22Rv1 (cell line): ENCODE measurements at regions not wholly inside any gene's neighbourhood (a gene's known extent, or its start where the extent isn't known, plus 50 kb on each side); places are given as distances from the start of the nearest gene placed in this dataset.

Source experiments
- H3K27ac ChIP-seq: fragments of 450-650 bp; 2 replicates; pipeline ENCODE4 v1.5.1; 2017
- ZFX ChIP-seq: fragments of 450-650 bp; IDR thresholded peaks from 2 replicates; pipeline ENCODE4 v1.6.1; 2017; ENCODE audit warnings: antibody characterized with exemption, borderline replicate concordance
- TF ChIP-seq, protein P1 (sequence below): fragments of 450-650 bp; IDR thresholded peaks from 2 replicates; pipeline ENCODE4 v1.5.1; 2017; ENCODE audit warnings: mild to moderate bottlenecking

DNA sequence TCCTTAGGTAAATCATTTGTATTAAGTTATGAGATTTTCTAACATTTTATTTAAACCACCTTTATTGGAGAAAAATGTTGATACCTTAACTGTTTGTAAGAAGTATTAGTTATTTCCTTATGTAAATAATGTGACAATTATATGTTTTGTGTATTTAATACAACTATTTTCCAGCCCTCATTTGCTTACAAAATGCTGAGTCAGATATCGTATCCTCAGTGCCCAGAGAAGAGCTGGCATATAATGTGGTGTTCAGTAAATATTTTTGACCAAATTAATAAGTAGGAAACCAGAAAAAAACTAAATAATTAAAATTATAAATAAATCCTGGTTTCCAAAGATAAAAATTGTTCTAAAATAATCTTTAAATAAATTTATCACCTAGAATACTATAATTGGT lies 140.2 kb upstream of the PCDH17 start:
- H3K27ac ChIP-seq: no peak overlapping the region
- TF ChIP-seq, protein P1, sequence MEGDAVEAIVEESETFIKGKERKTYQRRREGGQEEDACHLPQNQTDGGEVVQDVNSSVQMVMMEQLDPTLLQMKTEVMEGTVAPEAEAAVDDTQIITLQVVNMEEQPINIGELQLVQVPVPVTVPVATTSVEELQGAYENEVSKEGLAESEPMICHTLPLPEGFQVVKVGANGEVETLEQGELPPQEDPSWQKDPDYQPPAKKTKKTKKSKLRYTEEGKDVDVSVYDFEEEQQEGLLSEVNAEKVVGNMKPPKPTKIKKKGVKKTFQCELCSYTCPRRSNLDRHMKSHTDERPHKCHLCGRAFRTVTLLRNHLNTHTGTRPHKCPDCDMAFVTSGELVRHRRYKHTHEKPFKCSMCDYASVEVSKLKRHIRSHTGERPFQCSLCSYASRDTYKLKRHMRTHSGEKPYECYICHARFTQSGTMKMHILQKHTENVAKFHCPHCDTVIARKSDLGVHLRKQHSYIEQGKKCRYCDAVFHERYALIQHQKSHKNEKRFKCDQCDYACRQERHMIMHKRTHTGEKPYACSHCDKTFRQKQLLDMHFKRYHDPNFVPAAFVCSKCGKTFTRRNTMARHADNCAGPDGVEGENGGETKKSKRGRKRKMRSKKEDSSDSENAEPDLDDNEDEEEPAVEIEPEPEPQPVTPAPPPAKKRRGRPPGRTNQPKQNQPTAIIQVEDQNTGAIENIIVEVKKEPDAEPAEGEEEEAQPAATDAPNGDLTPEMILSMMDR: no peak
- no peak for TF ChIP-seq ZFX

DNA sequence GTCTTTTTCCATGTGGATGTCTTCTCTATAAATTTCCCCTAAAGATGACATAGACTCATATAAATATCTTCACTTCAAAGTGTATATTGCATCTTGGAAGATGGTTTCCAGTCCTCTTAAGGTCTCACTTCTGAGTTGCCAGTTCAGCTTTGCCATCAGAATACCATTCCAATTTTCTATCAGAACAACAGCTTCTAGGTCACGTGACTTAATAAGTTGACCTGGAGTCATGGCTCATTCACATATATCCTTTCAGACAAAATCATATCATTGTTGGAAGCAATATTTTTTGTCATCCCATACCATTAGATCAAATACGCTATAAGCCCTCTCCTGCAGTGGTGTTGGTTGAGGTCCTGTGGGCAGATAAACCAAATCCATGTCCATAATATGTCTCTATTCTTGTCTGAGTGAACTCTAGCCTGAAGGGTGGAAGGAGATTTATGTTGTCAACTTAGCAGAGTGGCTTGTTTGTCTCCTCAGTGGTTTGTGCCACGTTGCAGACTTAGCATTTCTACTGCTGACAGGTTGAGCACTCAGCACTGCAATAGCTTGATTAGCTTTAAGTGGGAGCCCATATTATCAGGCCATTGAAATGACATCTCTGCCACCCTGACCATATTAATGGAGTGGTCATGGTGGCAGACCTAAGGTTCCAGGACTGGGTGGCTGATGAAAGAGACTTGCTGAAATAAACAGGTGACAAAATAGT lies 123.6 kb upstream of the PCDH17 start:
- no peak overlapping the region for H3K27ac ChIP-seq
- no peak for TF ChIP-seq ZFX
- TF ChIP-seq, protein P1: no peak

DNA sequence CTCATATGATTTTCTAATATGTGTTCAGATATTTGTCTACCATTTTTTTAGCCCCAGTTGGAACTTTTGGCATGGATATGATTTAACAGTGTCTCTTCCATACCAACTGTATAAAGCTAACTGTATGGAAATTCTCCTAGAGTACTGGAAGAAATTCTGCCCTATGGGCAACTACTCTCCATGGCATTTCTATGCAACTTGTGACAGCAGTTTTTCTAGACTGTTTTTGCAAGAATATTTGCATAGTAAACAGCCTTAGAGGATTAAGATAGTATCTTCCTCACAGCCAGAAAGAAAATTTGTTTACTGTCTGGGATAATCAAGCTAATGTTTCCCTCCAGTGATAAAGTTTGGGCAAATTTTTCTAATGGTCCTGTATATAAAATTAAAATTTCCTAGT lies 119.9 kb upstream of the PCDH17 start:
- no peak overlapping the region for H3K27ac ChIP-seq
- TF ChIP-seq, protein P1: no peak
- TF ChIP-seq ZFX: no peak

DNA sequence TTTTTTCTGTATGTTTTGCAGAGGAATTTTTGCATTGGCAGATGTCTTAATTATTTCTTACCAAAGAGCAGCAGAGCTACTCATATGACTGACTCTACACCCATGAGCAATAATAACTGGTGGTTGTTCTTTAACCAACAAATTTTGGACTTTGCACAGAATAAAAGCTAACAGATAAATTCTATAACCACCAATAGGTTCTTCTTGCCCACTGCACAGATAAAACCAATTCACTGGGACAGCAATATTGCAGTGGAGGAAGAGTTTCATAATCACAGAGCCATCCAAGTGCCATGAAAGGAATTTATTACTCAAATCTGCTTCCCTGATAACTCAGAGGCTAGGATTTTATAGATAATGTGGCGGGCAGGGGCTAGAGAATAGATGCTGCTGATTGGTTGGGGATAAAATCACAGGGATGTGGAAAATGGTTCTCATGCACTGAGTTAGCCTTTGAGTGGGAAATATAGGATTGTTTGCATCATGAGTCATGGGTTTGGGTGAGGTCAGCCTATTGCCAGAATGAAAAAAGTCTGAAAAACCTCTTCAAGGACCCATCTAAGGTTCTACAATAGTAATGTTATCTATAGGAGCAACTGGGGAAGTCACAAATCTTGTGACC lies 104.3 kb upstream of the PCDH17 start:
- H3K27ac ChIP-seq: no peak overlapping the region
- TF ChIP-seq, protein P1: no peak

DNA sequence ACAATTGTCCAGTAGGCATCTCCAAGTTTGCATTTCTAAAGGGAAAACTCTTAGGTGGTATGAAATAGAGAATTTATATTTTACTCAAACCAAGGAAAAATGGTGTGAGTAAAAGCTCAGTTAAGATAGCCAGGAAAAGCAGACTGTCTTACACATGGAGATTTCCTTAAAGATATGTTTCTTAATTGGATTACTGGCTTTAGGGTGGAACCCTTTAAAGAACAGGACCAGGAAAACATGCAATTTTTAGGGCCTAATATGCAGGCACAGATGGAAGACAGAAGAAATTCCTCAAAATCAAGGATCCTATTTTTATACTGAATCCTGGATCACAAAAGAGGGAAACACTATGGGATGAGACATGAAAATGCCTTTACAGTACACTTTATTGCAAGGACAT lies 100.3 kb upstream of the PCDH17 start:
- TF ChIP-seq ZFX: no peak
- TF ChIP-seq, protein P1: no peak
- H3K27ac ChIP-seq: no peak overlapping the region

DNA sequence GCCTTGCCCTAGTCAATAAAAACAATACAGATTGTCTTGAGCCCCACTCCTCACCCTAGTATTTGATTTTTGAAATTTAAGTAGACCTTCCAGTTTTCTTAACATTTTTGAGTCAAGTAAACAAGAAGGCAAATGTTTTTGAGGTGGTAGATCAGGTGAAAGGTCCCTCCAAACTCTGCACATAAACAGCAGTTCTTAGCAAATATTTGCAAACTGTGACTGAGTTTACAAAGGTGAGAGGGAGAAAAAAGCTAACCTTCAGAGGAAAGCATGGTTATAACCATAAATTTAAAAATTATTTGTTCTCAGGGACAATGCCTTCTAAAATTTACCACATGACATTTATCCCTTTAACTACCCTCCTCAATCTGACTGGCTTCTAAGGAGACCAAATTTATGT lies 84.6 kb upstream of the PCDH17 start:
- no peak overlapping the region for H3K27ac ChIP-seq
- TF ChIP-seq, protein P1: no peak
- no peak for TF ChIP-seq ZFX

DNA sequence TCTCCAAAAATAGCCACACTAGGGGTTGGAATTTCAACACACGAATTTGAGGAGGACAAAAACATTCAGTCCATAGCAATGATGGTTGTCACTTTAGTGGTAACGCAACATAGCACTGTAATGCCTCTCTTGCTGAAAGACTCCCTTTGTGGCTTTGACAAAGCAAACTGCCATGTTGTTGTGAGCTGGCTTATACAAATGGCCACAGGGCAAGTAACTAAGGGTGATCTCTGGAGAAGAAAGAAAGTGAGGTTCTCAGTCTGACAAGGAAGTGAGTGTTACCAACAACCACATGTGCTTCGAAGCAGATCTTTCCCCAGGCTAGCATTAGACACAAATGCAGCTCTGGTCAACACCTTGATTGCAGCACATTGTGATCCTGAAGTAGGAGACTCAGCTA lies 79.1 kb upstream of the PCDH17 start:
- no peak overlapping the region for H3K27ac ChIP-seq
- TF ChIP-seq, protein P1: no peak
- no peak for TF ChIP-seq ZFX
